Uterus (tissue), 3 donors: ENCODE measurements at regions not wholly inside any gene's neighbourhood (a gene's known extent, or its start where the extent isn't known, plus 50 kb on each side); places are given as distances from the start of the nearest gene placed in this dataset.
"Not testable (repeated sequence)": the region's sequence is repeated elsewhere in the genome, so short reads cannot be mapped to it uniquely, and the experiment has no call there.

Experiments used
- DNase-seq, 2 donors: peaks; one replicate each; pipeline ENCODE4 v3.0.0-alpha.2; 2019 to 2020
- H3K27ac ChIP-seq, 2 donors: fragments of 200-600 bp; sonication (generic); 1 replicate in 1 of 2; 2 replicates in 1 of 2; pipeline ENCODE4 v1.5.1; 2016 to 2018
- H3K27me3 ChIP-seq, 2 donors: fragments of 200-600 bp; sonication (generic); one replicate each; pipeline ENCODE4 v1.5.1; 2018 to 2019; ENCODE audit warnings: control low read depth in 1 of 2
- H3K36me3 ChIP-seq, 2 donors: fragments of 200-600 bp; sonication (generic); one replicate each; pipeline ENCODE4 v1.5.1; 2019; ENCODE audit warnings: control low read depth in 1 of 2
- H3K4me1 ChIP-seq, 2 donors: fragments of 200-600 bp; sonication (generic); one replicate each; pipeline ENCODE4 v1.5.1; 2018 to 2019; ENCODE audit warnings: control low read depth in 1 of 2
- H3K4me3 ChIP-seq, 2 donors: fragments of 200-600 bp; sonication (generic); 1 replicate in 1 of 2; 2 replicates in 1 of 2; pipeline ENCODE4 v1.5.1; 2018 to 2019; ENCODE audit warnings: mild to moderate bottlenecking in 1 of 2
- H3K9me3 ChIP-seq, 2 donors: fragments of 200-600 bp; sonication (generic); one replicate each; pipeline ENCODE4 v1.5.1; 2019; ENCODE audit warnings: control low read depth in 1 of 2
- POLR2A ChIP-seq, 2 donors: fragments of 450-650 bp; IDR thresholded peaks; one replicate each; pipeline ENCODE4 v1.6.1; 2016; ENCODE audit warnings: antibody characterized with exemption in 2 of 2, mild to moderate bottlenecking in 1 of 2, moderate library complexity in 1 of 2
- intact Hi-C: fragments of 100-400 bp; cut with DNase I; formaldehyde crosslinking; loops from one replicate; pipeline ENCODE4 v1.15.1; 2023; ENCODE audit warnings: low total_unique reads
- TF ChIP-seq, protein P1 (sequence below), 4 experiments: fragments of 200-600 bp in 2 of 4; fragments of 450-650 bp in 2 of 4; sonication (generic) in 2 of 4; IDR thresholded peaks; one replicate each; pipeline ENCODE4 v1.5.1; 2016 to 2019; ENCODE audit warnings: antibody characterized with exemption in 4 of 4, mild to moderate bottlenecking in 2 of 4, moderate library complexity in 1 of 4
- donor health status: DM: yes; HTN: yes; CAD: no.

DNA sequence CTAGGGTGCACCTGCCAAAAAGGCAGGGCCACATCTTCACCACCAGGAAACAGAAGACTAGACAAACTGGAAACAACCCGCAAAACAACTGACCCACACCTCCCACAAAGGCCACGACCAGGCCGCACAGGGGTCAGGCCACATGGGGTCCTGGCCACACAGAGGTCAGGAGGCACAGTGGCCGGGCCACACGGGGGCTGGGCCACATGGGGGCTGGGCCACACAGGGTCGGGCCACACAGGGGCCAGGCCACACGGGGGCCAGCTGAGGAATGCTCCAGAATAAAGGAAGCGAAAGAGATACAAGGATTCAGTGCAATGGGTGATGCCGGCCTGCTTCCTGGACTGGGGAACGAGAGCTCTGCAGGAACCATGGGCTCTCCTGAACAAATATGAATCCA is 91.6 kb downstream of the OLFM1 start:
- no peaks in the 10 kb centered on the region for H3K27me3 ChIP-seq
- H3K9me3 ChIP-seq, result no peaks in the 10 kb centered on the region
- no peak overlapping the region for H3K4me3 ChIP-seq
- TF ChIP-seq POLR2A (IDR thresholded peaks at IDR 0.05), result no peak
- TF ChIP-seq, protein P1, sequence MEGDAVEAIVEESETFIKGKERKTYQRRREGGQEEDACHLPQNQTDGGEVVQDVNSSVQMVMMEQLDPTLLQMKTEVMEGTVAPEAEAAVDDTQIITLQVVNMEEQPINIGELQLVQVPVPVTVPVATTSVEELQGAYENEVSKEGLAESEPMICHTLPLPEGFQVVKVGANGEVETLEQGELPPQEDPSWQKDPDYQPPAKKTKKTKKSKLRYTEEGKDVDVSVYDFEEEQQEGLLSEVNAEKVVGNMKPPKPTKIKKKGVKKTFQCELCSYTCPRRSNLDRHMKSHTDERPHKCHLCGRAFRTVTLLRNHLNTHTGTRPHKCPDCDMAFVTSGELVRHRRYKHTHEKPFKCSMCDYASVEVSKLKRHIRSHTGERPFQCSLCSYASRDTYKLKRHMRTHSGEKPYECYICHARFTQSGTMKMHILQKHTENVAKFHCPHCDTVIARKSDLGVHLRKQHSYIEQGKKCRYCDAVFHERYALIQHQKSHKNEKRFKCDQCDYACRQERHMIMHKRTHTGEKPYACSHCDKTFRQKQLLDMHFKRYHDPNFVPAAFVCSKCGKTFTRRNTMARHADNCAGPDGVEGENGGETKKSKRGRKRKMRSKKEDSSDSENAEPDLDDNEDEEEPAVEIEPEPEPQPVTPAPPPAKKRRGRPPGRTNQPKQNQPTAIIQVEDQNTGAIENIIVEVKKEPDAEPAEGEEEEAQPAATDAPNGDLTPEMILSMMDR (IDR thresholded peaks at IDR 0.05), result no peak
- intact Hi-C loops, result no loop called here
- no peak for DNase-seq
- H3K27ac ChIP-seq, result no peak overlapping the region
- no peaks in the 10 kb centered on the region for H3K36me3 ChIP-seq
- no peaks in the 10 kb centered on the region for H3K4me1 ChIP-seq

- H3K36me3 ChIP-seq, result no peaks in the 10 kb centered on the region
- H3K27ac ChIP-seq, result no peak overlapping the region
- no peak overlapping the region for H3K4me3 ChIP-seq
- intact Hi-C loops, result no loop called here
- no peaks in the 10 kb centered on the region for H3K27me3 ChIP-seq
- H3K9me3 ChIP-seq, result no peaks in the 10 kb centered on the region
- no peaks in the 10 kb centered on the region for H3K4me1 ChIP-seq
- no peak for DNase-seq
- no peak for TF ChIP-seq POLR2A (IDR thresholded peaks at IDR 0.05)
- TF ChIP-seq, protein P1 (IDR thresholded peaks at IDR 0.05), result no peak
Measured at GRCh38 chr9:135179976-135180375, 92.5 kb downstream of the OLFM1 start.

- no peak for TF ChIP-seq POLR2A (IDR thresholded peaks at IDR 0.05)
- TF ChIP-seq, protein P1 (IDR thresholded peaks at IDR 0.05), result no peak
- H3K27me3 ChIP-seq, result no peaks in the 10 kb centered on the region
Measured at GRCh38 chr9:135180586-135180985, 93.1 kb downstream of the OLFM1 start.

DNA sequence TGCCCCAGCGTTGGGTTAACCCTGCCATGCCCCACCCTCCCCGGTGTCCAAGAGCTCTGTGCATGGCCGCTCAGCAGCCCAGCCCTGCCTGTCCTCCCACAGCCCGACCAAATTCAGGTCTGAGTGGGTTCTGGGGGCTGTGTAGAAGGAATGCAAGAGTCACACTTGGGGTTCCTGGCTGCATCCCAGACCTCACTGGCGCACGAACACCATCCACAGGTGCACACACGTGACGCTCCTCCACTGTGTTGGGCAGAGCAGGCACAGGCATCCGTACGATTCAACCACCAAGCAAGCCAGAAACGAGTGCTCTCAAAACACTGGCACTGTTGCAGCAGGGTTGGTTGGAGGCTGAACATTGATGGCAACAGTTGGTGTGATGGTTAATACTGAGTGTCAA is 93.9 kb downstream of the OLFM1 start:
- Histone ChIP-seq H3K4me3 (no peak overlapping the region), H3K4me1 (no peaks in the 10 kb centered on the region), H3K27ac (no peak overlapping the region), H3K36me3 (no peaks in the 10 kb centered on the region), H3K9me3 (no peaks in the 10 kb centered on the region), H3K27me3 (no peaks in the 10 kb centered on the region)
- intact Hi-C loops, result no loop called here
- TF ChIP-seq, protein P1 (IDR thresholded peaks at IDR 0.05), result no peak
- no peak for TF ChIP-seq POLR2A (IDR thresholded peaks at IDR 0.05)
- no peak for DNase-seq

More at GRCh38 chr9:135180586-135180985, 93.1 kb downstream of the OLFM1 start:
- Histone ChIP-seq H3K4me3 (no peak overlapping the region), H3K4me1 (no peaks in the 10 kb centered on the region), H3K27ac (no peak overlapping the region), H3K9me3 (no peaks in the 10 kb centered on the region), H3K36me3 (no peaks in the 10 kb centered on the region)
- no peak for DNase-seq
- intact Hi-C loops, result no loop called here

DNA sequence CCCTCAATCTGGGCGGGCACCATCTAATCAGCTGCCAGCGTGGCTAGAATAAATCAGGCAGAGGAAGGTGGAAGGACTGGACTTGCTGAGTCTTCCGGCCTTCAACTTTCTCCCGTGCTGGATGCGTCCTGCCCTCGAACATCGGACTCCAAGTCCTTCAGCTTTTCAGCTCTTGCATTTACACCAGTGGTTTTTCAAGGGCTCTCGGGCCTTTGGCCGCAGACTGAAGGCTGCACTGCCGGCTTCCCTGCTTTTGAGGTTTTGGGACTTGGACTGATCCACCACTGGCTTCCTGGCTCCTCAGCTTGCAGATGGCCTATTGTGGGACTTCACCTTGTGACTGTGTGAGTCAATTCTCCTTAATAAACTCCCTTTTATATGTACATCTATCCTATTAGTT is 94.4 kb downstream of the OLFM1 start:
- intact Hi-C loops, H3K27me3 ChIP-seq: not testable (repeated sequence)

GRCh38 chr9:135183069-135183468 is 95.6 kb downstream of the OLFM1 start:
- DNase-seq, result no peak
- Histone ChIP-seq H3K27me3 (no peaks in the 10 kb centered on the region), H3K36me3 (no peaks in the 10 kb centered on the region)

More for the DNA sequence above, 94.4 kb downstream of the OLFM1 start:
- H3K4me3 ChIP-seq, H3K9me3 ChIP-seq, H3K4me1 ChIP-seq, H3K27ac ChIP-seq, DNase-seq, H3K36me3 ChIP-seq: not testable (repeated sequence)

More at GRCh38 chr9:135183069-135183468, 95.6 kb downstream of the OLFM1 start:
- intact Hi-C loops, result no loop called here
- TF ChIP-seq POLR2A (IDR thresholded peaks at IDR 0.05), result no peak
- TF ChIP-seq, protein P1 (IDR thresholded peaks at IDR 0.05), result no peak
- Histone ChIP-seq H3K27ac (no peak overlapping the region), H3K4me3 (no peak overlapping the region), H3K9me3 (no peaks in the 10 kb centered on the region), H3K4me1 (no peaks in the 10 kb centered on the region)
